GM23248 (cell line): ENCODE measurements at regions not wholly inside any gene's neighbourhood (a gene's known extent, or its start where the extent isn't known, plus 50 kb on each side); places are given as distances from the start of the nearest gene placed in this dataset.

Experiments
- EZH2 ChIP-seq: fragments of 200-600 bp; sonication (generic); IDR thresholded peaks from 2 replicates; pipeline ENCODE4 v1.6.1; 2018; ENCODE audit warnings: antibody characterized with exemption, mild to moderate bottlenecking; ENCODE audit not compliant: insufficient read depth, poor library complexity, severe bottlenecking
- EZH2phosphoT487 ChIP-seq: fragments of 200-600 bp; sonication (generic); IDR thresholded peaks from 2 replicates; pipeline ENCODE4 v1.6.1; 2018; ENCODE audit warnings: antibody characterized with exemption, moderate library complexity, mild to moderate bottlenecking, low read depth; ENCODE audit not compliant: insufficient read depth

- no peak for TF ChIP-seq EZH2
- TF ChIP-seq EZH2phosphoT487: no peak
Measured at GRCh38 chr15:58327958-58328357, 103.8 kb upstream of the LIPC start.
